NB4 (cell line): ENCODE measurements at regions not wholly inside any gene's neighbourhood (a gene's known extent, or its start where the extent isn't known, plus 50 kb on each side); places are given as distances from the start of the nearest gene placed in this dataset.

Experiments used
- CTCF ChIP-seq: IDR thresholded peaks from one replicate; pipeline ENCODE4 v1.5.1; 2012; ENCODE audit warnings: low read depth, low read length
- MAX ChIP-seq: IDR thresholded peaks from 2 replicates; pipeline ENCODE4 v1.6.1; 2011; ENCODE audit warnings: low read depth, low read length
- MYC ChIP-seq: IDR thresholded peaks from 2 replicates; pipeline ENCODE4 v1.6.1; 2011; ENCODE audit warnings: low read depth, low read length
- POLR2A ChIP-seq: IDR thresholded peaks from 2 replicates; pipeline ENCODE4 v1.6.1; 2011; ENCODE audit warnings: mild to moderate bottlenecking; ENCODE audit not compliant: insufficient read length; ENCODE audit errors: extremely low read depth

GRCh38 chr15:29611057-29611456 is 211.2 kb downstream of the TJP1 start:
- TF ChIP-seq CTCF: no peak
- TF ChIP-seq POLR2A: no peak
- no peak for TF ChIP-seq MYC
- TF ChIP-seq MAX: no peak
